NCI-H460 (cell line): ENCODE measurements at regions not wholly inside any gene's neighbourhood (a gene's known extent, or its start where the extent isn't known, plus 50 kb on each side); places are given as distances from the start of the nearest gene placed in this dataset.

Experiments used
- DNase-seq: peaks from one replicate; pipeline ENCODE4 v3.0.0-alpha.2; 2016; ENCODE audit warnings: low read depth; ENCODE audit errors: extremely low read depth

DNA sequence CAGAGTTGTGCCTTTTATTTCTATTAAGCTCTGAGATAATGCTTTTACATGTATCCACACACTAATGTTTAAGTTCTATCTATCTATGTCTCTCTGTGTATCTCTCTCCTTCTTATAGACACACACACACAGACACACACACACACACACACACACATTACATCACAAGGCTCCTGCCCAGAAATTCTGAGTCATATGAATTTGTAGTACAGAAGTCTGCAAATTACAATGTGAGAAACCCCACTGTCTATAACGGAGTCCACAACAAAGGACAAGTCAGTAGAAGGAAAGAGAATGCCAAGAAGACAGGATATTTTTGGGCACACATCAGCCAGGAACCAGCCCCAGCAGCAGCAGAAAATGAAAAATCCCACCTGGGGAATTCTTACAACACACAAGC, 142.4 kb downstream of the EN1 start:
- no peak for DNase-seq

DNA sequence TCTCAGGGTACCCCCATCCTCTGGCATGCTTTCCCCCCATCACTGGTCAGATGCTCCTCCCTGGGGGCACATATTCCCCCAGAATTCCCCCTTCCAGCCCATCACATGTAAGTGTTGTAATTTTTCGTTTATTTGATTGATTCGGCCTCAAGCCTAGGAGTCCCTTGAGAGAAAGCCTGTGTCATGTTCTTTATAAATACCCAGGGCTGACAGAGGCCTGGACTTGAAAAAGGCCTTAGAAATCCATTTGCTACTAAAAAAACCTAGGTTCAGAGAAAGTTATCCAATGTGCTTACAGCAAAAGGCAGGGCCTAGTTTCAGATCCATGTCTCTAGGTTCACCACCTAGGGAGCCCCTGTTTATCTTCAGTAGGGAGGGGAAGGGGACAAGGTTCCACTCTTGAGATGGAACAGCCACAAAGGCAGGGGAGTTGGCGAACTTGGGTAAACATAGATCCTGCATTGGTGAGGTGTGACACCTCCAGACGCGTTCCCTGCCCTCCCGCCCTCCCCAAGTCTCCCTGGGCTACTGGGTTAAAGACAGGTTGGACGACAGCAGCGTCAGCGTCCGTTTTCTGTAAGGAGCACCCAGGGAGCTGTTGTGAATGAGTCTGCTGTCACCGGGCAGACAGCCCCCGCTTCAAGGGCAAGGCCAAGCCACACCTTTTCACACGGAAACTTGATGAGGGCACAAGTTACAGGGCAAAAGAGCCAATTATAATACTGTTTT, 147.8 kb downstream of the EN1 start:
- DNase-seq = no peak

DNA sequence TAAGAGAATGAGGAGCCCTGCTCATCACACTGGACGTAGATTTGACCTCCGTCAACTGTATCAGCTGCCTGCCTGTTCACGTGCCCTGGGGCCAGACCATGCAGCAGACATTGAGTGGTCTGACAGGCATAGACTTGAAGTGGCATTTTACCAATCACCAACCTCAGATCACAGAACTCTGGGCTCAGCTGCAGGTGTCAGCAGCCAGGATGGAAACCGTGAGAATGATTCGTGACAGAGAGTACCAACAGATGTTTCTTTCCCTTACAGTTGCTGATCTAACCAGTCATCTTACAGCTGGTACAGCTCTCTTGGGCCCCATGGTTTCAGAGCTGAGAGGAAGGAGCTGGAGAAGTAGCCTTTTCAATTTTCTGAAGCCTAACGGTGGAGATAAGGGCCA, 148.9 kb downstream of the EN1 start:
- DNase-seq = no peak

DNA sequence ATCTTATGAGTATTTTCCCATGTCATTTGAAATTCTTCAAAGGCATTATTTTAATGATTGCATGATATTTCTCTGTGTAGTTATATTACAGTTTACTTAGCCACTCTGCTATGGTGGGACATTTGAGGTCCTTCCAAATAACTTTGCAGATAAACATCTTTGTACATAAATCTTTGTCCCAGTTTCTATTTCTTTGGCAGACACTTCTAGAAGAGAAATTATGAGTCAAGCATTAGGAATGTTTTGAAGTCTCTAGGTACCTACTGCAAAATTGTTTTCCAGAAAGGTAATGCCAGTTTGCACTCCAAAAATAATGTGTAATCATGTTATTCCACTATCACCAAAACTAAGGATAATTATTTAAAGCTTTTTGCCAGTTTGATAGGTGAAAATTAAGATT, 149.7 kb downstream of the EN1 start:
- no peak for DNase-seq

DNA sequence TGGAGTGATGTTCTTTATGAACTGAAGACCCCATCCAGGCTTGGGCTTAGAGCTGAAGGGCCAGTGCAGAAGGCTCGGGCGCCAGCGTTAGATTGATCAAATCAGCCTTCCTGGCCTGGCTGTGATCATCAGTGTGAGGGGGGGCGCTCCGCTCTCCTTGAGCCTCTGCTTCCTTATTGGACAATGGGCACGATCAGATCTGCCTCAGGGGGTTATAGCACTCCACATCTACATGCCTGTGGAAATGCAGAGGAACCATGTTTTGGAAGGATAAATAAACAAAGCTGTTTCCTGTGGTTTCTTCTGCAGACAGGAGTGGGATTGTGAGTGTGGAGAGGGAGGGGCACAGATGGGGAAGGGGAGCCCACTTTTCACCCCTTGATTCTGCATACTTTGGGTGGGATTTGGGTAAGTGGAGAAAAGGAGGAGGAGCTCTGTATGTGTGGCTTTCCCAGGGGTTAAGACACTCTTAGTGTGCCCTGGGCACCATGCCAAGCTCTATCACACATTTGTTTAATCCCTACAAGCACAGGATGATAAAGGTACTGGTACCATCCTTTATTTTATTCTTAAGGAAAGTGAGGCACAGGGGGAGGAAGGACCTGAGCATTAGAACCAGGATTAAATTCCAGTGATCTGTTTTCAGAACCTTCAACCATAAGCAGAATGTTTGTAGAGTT, 150.5 kb downstream of the EN1 start:
- no peak for DNase-seq

DNA sequence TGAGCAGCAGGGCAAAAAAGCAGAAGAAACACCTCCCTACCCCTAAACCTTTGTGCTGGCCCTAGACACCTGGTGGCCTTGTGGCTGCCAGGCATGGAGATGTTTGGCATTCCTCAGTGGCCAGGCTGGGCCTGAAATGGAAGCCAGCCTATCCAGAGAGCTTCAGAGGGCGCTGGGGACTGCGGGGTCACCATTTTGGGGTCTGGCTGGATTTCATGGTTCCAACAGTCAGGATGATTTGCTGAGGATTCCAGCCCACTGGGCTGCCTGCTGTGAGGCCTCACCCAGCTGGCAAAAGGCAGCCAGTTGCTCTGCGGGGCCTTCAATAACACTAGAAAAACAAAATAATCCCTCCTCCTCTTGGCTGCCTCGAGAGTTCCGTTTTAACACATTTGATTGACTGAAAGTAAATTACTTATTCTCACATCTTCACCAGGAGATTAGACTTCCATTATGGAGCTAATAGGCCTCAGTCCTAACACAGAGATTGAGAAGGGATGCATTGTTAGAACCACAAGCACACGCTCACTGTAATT, 154.1 kb downstream of the EN1 start:
- DNase-seq = no peak

DNA sequence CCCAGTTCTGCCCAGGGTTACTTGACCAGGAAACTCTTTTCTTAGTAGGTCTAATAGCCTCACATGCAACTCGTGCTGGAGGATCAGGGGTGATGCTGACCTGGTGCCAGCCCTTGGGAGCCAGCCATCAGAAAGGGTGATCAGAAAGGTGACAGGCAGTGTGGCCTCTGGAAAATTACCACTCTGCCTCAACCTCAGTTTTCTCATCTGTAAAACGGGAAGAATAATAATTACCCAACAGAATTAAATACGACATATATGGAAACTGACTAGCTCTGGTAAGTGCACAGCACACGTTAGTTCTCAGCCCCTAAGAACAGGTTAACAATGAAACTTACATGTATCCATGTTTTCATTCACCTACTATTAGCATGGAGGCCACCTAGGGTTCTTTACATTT, 157.6 kb downstream of the EN1 start:
- DNase-seq = no peak

DNA sequence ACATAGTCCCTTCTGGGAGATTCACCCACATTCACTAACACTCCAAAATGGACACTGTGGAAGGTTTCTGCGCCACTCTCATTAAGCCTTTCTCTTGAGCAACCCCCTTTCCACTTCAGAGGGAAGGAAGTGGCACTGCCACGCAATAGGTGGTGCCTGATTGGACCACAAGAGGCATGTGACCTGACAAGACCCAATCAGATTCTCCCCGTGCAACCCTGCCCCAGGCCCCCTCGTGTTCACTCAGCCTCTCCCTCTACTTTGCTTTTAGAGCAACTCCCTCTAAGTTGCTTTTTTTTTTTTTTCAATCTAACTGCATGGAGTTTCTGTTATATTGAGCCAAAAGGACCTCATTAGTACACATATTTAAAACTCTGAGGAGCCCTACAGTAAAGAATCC, 158.0 kb downstream of the EN1 start:
- DNase-seq = no peak

DNA sequence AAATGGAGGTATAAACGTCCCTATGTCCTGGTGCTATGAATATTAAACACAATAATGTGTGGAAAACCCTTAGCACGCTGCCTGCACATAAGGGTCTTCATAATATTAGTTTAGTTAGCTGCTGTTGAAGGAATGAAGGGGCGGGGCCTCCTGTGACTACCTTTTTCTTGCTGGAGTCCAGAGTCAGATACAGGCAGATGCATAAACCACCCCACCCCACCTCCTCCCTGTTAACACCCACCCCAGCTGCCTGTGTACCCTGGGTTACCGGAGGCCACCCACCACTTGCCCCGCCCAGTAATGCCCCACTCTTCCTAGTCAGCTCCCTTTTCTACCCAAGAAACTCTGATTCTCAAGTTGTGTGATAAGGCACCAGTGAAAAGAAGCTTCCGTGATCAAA, 158.4 kb downstream of the EN1 start:
- no peak for DNase-seq

DNA sequence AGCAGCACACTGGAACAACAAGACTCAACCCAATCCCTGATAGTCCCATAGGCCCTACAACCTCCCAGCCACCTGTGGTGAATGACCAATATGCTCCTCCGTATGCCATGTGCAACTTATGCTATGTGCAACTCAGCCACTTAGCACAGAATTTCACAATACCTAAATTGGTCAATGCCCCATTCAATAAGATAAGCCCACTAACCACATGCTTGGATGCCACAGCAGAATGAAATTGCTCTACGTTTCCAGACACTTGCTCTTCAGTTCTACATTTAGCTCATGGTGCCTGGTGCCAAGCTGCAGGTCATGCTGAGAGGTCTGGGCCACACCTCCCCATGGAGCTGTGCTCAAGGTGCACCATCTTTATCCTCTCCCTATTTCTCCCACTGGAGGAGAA, 159.8 kb downstream of the EN1 start:
- no peak for DNase-seq

DNA sequence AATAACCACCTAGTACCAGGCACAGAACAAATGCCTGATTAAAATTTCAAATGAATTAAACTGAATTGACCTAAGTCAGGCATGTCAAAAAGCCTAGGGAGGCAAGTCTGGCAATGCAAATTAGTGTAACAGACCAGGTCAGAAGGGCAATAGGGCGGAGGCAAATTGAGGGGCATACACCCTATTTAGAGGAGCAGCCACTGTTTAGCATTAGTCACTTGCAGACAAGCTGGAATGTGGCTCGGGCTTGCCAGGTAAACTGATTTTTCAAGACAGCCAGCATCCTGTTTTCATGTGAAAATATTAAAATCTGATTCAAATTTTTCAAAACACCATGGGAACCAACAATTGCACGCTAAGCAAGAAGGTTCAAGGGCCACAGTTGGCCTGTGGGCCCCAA, 160.3 kb downstream of the EN1 start:
- no peak for DNase-seq

DNA sequence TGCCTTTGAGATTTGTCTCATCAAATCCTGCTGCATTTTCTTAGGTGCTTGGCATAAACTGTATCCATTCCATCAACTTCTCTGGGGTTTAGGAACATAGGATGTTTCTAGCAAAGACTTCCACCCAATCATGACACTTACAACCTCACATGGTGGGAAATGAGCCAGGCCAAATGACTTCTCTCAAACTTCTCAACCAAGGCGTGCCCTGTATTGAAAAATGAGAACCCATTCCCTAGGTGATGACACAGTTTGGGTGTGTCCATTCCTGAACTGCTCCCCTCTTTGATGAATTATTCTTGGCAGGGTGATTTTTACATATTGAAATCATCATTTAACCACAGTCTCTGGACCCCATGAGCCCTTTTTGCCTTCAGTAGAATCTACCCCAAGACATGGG, 161.1 kb downstream of the EN1 start:
- DNase-seq = no peak

DNA sequence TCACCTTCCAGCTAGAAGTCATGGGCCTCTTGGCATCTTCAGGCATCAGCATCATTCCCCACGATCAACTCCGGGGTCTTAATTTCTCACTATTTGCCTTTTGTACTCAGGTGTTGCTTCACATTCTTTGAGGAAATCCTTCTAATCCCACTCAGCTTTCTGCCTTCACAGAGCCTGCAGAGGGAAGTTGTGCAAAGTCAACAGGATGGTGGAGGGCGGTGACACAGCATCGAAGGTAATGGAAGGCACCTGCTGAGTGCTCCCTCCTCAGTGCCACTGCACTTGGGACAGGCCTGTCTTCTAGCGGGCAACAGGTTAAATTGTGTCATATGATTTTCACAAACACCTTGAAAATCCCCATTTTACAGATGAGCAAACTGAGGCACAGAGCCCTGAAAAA, 164.0 kb downstream of the EN1 start:
- DNase-seq = no peak

DNA sequence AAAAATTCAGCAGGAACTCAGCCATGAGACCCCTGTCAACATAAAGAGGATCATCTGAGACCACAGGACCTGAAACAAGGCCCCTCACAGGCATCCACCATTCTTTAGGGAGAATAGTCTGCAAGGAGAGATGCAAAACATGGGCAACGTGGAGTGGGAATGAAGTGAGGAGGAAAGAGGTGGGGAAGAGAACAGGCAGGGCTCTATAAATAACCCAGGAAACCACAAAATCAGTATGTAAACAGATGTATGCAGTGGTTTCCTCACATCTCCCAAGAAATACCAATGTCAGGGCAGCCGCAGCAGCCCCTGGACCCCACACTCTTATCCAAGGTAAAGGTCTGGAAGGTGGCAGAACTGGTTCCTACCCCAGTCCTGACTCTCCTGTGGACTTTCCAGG, 168.5 kb downstream of the EN1 start:
- no peak for DNase-seq

DNA sequence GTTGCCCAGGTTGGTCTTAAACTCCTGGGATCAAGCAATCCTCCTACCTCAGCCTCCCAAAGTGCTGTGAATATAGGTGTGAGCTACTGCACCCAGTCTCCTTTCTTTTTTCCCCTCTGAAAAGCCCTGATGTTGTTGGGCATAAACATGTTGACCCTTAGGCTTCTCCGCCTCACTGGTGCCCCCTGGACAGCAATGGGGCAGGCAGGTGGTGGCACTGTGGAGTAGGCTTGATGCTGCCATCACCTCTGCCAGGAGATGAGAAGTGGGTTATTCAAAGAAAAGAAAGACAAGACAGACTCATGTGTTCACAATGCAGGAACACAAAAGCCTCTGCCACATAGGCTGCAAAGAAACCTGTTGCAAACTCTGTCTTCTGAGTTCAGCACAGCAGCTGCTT, 169.9 kb downstream of the EN1 start:
- no peak for DNase-seq

DNA sequence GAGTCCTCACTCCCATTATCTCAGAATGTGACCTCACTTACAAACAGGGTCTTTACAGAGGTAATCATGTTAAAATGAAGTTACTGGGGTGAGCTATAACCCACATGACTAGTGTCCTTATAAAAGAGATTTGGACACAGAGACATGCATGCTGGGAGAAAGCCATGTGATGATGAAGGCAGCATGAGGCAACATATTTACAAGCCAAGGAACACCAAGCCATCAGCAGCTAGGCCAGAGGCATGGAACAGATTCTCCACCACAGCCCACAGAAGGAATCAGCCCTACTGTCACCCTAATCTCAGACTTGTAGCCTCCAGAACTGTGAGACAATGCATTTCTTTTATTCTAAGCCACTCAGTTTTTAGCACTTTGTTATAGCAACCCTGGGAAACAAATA, 171.9 kb downstream of the EN1 start:
- DNase-seq = no peak

DNA sequence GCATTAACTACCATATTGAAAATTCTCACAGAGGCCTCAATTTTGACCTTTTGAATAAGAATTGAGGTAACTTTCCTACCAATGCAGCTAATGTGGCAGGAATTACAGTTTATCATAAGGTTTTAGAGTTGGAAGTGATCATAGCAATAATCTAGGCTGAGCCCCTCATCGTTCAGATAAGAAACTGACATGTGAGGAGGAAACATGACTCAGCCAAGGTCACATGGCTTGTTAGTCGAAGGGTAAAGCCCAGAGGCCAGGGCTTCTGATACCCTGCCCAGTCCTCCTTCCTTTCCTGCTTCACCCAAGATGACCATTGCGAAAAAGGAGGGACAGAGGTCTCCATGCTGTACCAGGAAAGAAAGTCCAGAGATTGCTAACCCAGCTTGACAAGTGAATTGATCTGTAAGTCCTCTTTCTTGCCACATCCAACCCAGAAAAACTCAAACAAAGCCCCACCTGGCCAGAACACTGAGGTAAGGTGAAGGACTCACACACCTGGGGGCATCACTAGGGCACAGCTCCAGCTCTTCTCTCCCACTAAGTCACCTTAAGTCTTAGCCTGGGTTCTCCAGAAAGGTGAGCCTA, 174.8 kb downstream of the EN1 start:
- no peak for DNase-seq

DNA sequence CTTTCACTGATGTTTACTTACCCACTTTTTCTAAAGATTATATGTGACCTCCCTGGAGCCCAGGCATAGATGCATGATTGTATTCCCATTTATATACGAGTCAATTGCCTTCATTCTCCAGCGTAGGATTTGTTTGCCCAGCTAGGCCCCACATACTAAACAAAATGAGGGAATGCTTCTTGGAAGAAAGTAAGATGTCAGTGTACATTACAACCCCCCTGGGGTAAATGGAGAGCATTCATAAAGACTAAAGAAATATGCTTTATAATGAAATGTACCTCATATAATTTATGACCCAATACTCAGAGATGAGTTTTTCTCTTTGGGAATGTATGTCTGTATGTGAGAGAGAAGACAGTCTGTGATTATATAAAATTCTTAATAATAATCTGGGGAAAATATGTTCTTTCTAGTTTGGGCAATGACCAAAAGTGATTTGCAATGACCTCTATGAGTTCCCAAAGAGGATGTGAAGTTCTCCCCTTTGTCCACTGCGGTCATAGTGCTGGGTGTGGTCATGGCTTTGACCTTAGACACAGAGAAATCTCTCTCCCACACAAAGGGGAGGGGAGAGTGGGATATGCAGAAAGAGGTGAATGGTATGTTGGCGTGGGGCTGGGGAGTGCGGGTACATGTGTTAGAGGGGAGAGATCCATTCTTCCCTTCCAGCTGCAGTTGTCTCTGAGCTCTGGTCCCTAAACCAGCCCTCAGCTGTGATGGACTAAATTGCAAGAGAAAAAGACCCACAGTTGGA, 175.6 kb downstream of the EN1 start:
- DNase-seq = no peak

DNA sequence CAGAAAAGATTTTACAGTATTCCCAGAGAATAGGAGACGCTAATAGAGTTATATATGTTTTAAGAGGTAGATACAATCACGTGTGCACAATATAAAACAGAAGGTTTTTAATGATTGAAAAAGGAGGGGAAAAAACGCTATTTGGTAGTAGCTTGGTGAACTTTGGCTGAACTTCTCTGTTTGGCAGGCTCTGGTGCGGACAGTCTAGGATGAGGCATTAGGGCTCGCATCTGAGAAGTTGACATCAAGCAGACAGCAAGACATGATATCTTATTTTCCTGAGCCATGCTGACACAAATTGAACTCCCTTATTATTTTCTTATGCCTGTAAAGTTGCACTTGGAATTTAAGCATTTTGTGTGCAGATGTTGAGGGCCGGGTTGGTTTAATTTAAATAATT, 176.6 kb downstream of the EN1 start:
- DNase-seq = no peak

DNA sequence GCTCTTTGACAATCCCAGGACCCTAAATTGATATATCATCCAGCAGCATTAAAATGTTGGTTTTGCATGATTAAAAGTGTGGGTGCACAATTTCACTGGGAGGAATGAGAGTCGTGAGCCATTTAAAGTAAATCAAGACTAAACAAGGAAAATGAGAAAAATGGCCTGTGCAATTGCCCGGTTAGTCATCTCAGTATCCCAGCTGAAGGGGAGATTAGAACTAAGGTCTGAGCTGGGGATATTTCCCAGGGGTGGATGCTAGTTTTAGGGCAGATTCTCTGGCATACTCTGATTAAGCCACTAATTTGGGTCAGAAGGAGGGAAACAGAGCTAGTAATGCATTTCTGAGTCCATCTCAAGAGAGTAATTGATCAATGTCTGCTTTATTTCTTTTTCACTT, 177.2 kb downstream of the EN1 start:
- no peak for DNase-seq

DNA sequence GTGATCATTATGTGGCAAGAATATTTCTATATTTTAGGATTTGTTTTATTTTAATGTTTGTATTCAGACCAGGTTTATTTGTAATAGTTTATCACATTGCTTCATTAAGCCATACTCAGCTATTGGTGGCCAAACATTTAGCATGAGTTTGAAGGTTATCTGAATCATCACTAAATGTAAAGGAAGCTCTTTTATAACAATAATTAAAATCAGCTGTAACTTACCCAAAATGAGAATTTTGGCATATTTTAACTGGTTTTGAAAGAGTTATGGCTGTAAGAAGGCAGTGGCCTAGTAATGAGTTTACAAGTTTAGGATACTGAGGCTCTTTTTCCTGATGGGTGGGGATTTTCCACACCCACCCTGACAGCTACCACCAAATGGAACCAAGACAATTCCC, 177.8 kb downstream of the EN1 start:
- no peak for DNase-seq
